Activated T-helper 2 cell treated with anti-CD3 and anti-CD28 coated beads, Interferon-gamma antibody, Interleukin-2, Interleukin-4, amounts not matched to agents 10 μg/mL and 5 μg/mL and 100 μg/mL, durations not matched to agents 14 hours and 24 hours and 36 hours (primary cell): ENCODE measurements at regions not wholly inside any gene's neighbourhood (a gene's known extent, or its start where the extent isn't known, plus 50 kb on each side); places are given as distances from the start of the nearest gene placed in this dataset.

Experiments
- DNase-seq: peaks from one replicate; pipeline ENCODE4 v3.0.0; 2021; ENCODE audit warnings: low spot score
- H3K27ac Mint-ChIP-seq: one replicate; pipeline ENCODE4 v1.8.0; 2021; ENCODE audit warnings: mixed read lengths
- H3K27me3 Mint-ChIP-seq: one replicate; pipeline ENCODE4 v1.8.0; 2021; ENCODE audit warnings: low read depth, mixed read lengths
- H3K36me3 Mint-ChIP-seq: one replicate; pipeline ENCODE4 v1.8.0; 2021; ENCODE audit warnings: low read depth, mixed read lengths
- H3K4me1 Mint-ChIP-seq: one replicate; pipeline ENCODE4 v1.8.0; 2021; ENCODE audit warnings: low read depth, mixed read lengths
- H3K4me3 Mint-ChIP-seq: one replicate; pipeline ENCODE4 v1.8.0; 2021; ENCODE audit warnings: low read depth, mild to moderate bottlenecking, moderate library complexity, mixed read lengths
- H3K9me3 Mint-ChIP-seq: one replicate; pipeline ENCODE4 v1.8.0; 2021; ENCODE audit warnings: mixed read lengths
- intact Hi-C: fragments of 100-400 bp; cut with micrococcal nuclease; formaldehyde crosslinking; loops from one replicate; pipeline ENCODE4 v1.15.1; 2023

DNA sequence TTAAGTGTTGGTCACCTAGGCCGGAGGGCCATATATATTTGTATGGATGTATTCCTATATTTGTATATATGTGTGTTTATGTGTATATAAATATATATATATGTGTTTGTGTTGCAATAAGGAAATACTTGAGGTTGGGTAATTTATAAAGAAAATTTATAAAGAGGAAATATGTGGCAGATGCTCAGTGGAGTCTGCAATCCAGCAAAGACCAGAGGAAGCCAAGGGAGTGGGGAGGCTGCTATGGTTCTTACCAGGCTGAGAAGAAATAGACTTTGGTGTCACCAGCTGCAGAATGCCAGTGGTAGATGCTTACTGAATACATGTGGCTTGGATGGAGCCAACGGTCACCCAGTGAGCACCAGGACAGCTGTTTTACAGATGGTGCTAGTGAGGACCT lies 97.4 kb upstream of the ELOVL5 start:
- no peak for DNase-seq
- Mint-ChIP-seq H3K9me3 (no peaks in the 10 kb centered on the region), H3K4me3 (no peak overlapping the region), H3K36me3 (no peaks in the 10 kb centered on the region), H3K27ac (no peak overlapping the region), H3K27me3 (peaks cover 5% of the 10 kb centered on the region), H3K4me1 (peaks cover 1% of the 10 kb centered on the region)
- intact Hi-C loops = no loop called here

DNA sequence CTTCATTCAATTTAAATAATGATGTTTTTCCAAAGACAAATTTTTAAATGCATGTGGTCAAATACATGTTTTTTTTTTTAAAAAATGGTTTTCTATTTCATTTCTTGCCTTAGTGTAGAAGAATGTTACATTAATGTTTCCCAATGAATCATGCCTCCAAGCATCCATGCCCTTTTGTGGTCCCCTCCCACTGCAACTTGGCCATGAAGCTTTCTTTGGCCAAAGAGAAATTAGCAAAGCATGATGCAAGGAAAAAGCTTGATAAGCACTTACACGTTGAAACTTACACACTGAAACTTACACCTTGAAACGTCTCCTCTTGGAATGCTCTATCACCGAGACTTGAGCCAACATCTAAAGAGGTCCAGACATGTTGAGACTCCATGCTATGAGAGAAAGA lies 93.0 kb upstream of the ELOVL5 start:
- DNase-seq = no peak
- Mint-ChIP-seq H3K36me3 (no peaks in the 10 kb centered on the region), H3K27ac (no peak overlapping the region), H3K27me3 (peaks cover 8% of the 10 kb centered on the region), H3K4me3 (no peak overlapping the region), H3K9me3 (no peaks in the 10 kb centered on the region), H3K4me1 (peaks cover 14% of the 10 kb centered on the region)
- intact Hi-C loops = loop anchor here (1.0 to 2.0 kb wide), 2 partner anchors 15 to 43 kb away; no protein-coding TSS in a partner anchor

- H3K4me1 Mint-ChIP-seq = peaks cover 17% of the 10 kb centered on the region
- no peaks in the 10 kb centered on the region for H3K9me3 Mint-ChIP-seq
- H3K36me3 Mint-ChIP-seq = no peaks in the 10 kb centered on the region
- peaks cover 8% of the 10 kb centered on the region for H3K27me3 Mint-ChIP-seq
- H3K27ac Mint-ChIP-seq = no peak overlapping the region
- no peak overlapping the region for H3K4me3 Mint-ChIP-seq
- DNase-seq = no peak
- intact Hi-C loops = loop anchor here (1.0 to 2.0 kb wide), 2 partner anchors 14 to 43 kb away; no protein-coding TSS in a partner anchor
Observed at GRCh38 chr6:53441035-53441493, 92.3 kb upstream of the ELOVL5 start.

DNA sequence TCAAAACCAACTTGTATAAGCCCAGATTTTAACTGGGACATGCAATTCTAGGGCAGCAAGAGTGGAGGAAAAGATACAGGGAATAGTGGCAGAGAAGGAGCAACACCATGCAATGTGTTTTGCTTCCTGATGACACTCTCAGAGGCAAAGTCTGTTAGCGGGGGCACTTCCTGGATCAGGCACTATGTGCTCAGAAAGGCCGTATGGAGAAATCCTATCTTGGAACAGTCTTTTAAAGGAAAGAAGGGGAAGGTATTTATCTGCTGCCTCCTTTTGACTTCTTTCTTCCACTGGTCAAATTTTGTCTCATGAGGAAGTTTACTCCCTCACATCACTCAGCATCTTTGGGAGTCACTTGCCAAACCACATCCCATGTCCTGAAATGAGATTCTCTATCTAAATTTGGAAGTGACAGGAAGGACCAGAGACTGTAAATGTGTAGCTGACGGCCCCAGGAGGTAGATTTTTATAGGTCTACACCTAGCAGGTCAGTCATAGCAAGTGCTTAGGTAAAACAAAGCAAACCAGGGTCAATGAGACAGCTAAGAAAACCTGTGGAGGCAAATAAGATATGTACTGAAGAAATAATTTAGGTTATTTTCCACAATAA lies 91.7 kb upstream of the ELOVL5 start:
- DNase-seq = no peak
- Mint-ChIP-seq H3K27ac (peak overlapping the region; percentile 21), H3K4me1 (peaks cover 17% of the 10 kb centered on the region), H3K36me3 (no peaks in the 10 kb centered on the region), H3K27me3 (peaks cover 6% of the 10 kb centered on the region), H3K9me3 (no peaks in the 10 kb centered on the region), H3K4me3 (no peak overlapping the region)
- intact Hi-C loops = loop anchor here (2.0 kb wide), 1 partner anchor 14 kb away; no protein-coding TSS in a partner anchor

DNA sequence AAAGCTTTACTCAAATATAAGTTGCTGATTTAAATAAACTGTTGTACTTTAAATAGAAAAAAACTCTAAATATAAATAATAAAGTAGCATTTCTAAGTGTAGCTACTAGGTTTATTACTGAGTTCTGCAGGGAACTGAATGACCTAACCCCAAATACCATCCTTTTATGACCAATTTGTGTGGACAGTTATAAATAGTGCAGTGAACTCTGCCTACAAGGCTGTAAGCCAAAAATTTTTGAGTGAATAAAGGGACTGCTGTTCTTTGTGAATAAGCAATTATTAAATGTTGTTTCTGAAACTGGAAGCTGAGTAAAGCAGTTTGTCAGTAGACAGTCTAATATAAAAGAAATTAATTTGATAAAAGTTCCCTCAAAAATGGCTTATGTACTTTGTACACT lies 90.8 kb upstream of the ELOVL5 start:
- H3K27me3 Mint-ChIP-seq = peaks cover 5% of the 10 kb centered on the region
- no peak overlapping the region for H3K4me3 Mint-ChIP-seq
- no peaks in the 10 kb centered on the region for H3K9me3 Mint-ChIP-seq
- intact Hi-C loops = no loop called here
- H3K4me1 Mint-ChIP-seq = peaks cover 17% of the 10 kb centered on the region
- no peak overlapping the region for H3K27ac Mint-ChIP-seq
- DNase-seq = no peak
- H3K36me3 Mint-ChIP-seq = no peaks in the 10 kb centered on the region

DNA sequence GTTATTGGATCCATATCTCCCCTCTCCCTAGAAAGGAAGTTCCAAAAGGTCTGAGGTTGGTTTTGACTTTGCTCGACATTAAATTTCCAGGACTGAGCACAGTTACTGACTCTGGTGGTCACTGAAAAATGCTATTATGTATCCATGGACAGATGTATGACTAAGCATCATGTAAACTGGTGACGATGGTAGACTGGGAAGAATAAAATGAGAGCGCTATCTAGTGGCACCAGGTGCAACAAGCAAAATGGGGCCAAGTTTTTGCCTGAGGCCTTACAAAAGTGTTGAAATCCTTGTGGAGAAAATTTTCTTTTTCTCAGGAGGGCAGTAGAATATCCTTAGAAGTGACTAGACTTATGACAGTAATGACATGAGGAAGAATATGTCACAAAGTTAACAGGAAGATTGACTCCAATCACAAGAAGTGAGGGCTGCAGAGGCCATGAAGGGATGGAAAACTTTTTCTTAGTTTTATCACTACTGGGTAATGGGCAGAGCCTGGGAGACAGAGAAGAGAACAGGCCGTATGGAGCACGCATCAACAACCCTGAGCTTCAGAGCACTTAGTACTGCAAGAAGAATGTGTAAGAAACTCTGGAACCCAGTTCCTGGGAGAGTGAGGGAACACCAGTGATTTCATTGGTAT lies 88.9 kb upstream of the ELOVL5 start:
- Mint-ChIP-seq H3K27ac (no peak overlapping the region), H3K36me3 (no peaks in the 10 kb centered on the region), H3K4me1 (peaks cover 17% of the 10 kb centered on the region), H3K4me3 (no peak overlapping the region), H3K9me3 (no peaks in the 10 kb centered on the region), H3K27me3 (peaks cover 3% of the 10 kb centered on the region)
- intact Hi-C loops = loop anchor here (1.0 to 2.0 kb wide), 2 partner anchors 47 to 265 kb away; no protein-coding TSS in a partner anchor
- DNase-seq = no peak

- intact Hi-C loops = loop anchor here (1.0 to 2.0 kb wide), 2 partner anchors 48 to 264 kb away; no protein-coding TSS in a partner anchor
- H3K36me3 Mint-ChIP-seq = no peaks in the 10 kb centered on the region
- H3K4me3 Mint-ChIP-seq = no peak overlapping the region
- DNase-seq = no peak
- no peak overlapping the region for H3K27ac Mint-ChIP-seq
- H3K27me3 Mint-ChIP-seq = peaks cover 3% of the 10 kb centered on the region
- H3K4me1 Mint-ChIP-seq = peaks cover 21% of the 10 kb centered on the region
- no peaks in the 10 kb centered on the region for H3K9me3 Mint-ChIP-seq
Observed at GRCh38 chr6:53436526-53437303, 88.0 kb upstream of the ELOVL5 start.

GRCh38 chr6:53433951-53434285 lies 85.2 kb upstream of the ELOVL5 start:
- Mint-ChIP-seq H3K27ac (no peak overlapping the region), H3K27me3 (peaks cover 1% of the 10 kb centered on the region), H3K36me3 (no peaks in the 10 kb centered on the region), H3K4me1 (peaks cover 25% of the 10 kb centered on the region), H3K4me3 (no peak overlapping the region), H3K9me3 (no peaks in the 10 kb centered on the region)
- DNase-seq = no peak
- intact Hi-C loops = no loop called here

DNA sequence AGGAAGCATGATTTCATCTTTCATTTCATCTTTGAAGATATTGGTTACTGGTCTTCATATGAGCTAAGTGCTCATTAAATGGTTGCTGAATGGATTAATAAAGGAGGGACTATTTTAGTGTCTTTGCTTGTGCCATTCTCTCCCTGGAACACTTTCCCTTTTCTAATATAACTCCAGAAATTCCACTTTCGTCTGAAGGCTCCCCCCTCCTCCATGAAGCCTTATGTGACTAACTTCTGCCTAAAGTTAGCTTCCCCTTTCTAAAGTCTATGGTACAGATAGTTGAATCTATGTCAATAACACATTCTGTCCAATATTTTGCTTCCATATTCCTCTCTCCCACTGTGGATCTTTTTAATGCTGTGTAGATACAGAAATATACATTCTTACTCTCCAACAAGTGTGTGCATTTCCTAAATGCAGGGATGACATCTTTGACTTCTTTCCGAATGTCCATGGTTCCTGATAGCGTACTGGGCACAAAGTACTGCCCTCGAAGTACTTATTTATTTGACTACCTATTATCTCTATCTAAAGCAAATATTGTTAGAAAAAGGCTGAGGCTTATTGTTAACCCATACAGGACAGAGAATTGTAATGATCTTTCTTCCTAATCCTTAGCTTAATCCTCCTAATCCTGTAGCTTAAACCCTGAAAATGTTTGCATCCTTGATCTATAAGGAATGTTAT lies 84.7 kb upstream of the ELOVL5 start:
- Mint-ChIP-seq H3K4me3 (no peak overlapping the region), H3K9me3 (no peaks in the 10 kb centered on the region), H3K27me3 (peaks cover 1% of the 10 kb centered on the region), H3K27ac (no peak overlapping the region), H3K36me3 (no peaks in the 10 kb centered on the region), H3K4me1 (peaks cover 26% of the 10 kb centered on the region)
- intact Hi-C loops = no loop called here
- DNase-seq = no peak

GRCh38 chr6:53432318-53433161 lies 83.8 kb upstream of the ELOVL5 start:
- no peaks in the 10 kb centered on the region for H3K9me3 Mint-ChIP-seq
- H3K4me1 Mint-ChIP-seq = peaks cover 28% of the 10 kb centered on the region
- intact Hi-C loops = no loop called here
- H3K4me3 Mint-ChIP-seq = no peak overlapping the region
- H3K27me3 Mint-ChIP-seq = peaks cover 1% of the 10 kb centered on the region
- DNase-seq = no peak
- H3K27ac Mint-ChIP-seq = no peak overlapping the region
- no peaks in the 10 kb centered on the region for H3K36me3 Mint-ChIP-seq

- no peak overlapping the region for H3K27ac Mint-ChIP-seq
Observed at GRCh38 chr6:53431704-53432103, 83.0 kb upstream of the ELOVL5 start.

GRCh38 chr6:53429401-53429800 lies 80.7 kb upstream of the ELOVL5 start:
- Mint-ChIP-seq H3K36me3 (no peaks in the 10 kb centered on the region), H3K4me3 (no peak overlapping the region), H3K9me3 (no peaks in the 10 kb centered on the region), H3K27ac (no peak overlapping the region), H3K27me3 (peaks cover 3% of the 10 kb centered on the region), H3K4me1 (peaks cover 31% of the 10 kb centered on the region)
- DNase-seq = no peak
- intact Hi-C loops = loop anchor here (5.0 kb wide), 1 partner anchor 82 kb away; the partner anchor contains the start of gene ELOVL5

More at GRCh38 chr6:53431704-53432103, 83.0 kb upstream of the ELOVL5 start:
- Mint-ChIP-seq H3K4me3 (no peak overlapping the region), H3K36me3 (no peaks in the 10 kb centered on the region), H3K4me1 (peaks cover 28% of the 10 kb centered on the region), H3K27me3 (no peaks in the 10 kb centered on the region), H3K9me3 (no peaks in the 10 kb centered on the region)
- intact Hi-C loops = no loop called here
- DNase-seq = no peak
